ENCODE measurements at regions not wholly inside any gene's neighbourhood (a gene's known extent, or its start where the extent isn't known, plus 50 kb on each side); places are given as distances from the start of the nearest gene placed in this dataset.

GRCh38 chr7:106480161-106480579 is 180.8 kb downstream of the CCDC71L start:
- no peak for DNase-seq

DNA sequence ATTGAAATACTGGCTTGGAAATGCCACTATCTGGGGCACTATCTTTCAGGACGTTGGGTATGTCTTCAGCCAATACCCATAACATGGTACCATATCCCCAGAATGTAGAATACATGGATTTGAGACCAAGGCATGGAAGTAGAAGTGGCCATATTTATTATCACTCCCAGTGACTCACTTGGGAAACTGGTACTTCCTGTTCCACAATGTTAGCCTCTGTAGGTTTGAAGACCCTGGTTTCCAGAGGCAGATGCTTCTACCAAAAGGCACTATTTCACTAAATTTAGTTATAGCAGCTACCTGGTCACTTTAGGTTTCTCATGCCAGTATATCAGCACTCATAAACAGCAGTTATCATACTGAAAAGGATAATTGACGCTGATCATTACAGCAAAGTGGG is 184.2 kb downstream of the CCDC71L start:
- DNase-seq, result no peak

DNA sequence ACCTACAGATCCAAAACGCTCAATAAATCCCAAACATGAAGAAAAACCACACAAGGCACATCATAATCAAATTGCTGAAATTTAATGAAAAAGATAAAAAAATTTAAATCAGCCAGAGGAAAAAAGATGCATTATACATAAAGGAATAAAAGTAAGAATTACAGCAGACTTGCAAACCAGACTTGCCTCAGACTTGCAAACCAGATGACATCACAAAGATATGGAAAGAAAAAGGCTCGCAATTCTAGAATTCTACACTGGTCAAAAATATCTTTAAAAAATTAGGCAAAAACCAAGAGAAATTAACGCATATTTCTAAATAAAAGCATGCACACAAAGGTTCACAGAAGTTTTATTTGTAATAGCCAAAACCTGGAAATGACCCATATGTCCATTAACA is 188.0 kb upstream of the NAMPT start:
- DNase-seq, result no peak

- no peak for DNase-seq
Observed at GRCh38 chr7:106471686-106472440, 187.1 kb upstream of the NAMPT start.

DNA sequence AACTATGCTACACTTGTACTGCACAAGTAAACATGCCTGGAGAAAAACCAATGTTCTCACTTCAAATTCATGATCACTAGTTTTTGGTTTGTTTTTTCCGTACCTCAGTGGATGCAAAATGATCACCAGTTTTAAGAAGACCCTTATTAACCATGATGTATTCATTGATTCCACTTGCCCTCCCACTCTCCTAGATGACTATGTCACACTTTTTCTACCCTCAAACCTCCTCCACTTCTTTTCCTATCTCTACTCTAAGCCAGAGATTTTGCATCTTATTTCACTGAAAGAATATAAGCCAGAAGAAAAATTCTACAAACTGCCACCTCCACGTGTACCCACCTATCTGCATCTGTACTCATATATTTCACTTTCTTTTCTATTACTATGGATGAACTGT is 186.2 kb upstream of the NAMPT start:
- DNase-seq, result no peak

GRCh38 chr7:106466867-106467266 is 182.1 kb upstream of the NAMPT start:
- no peak for DNase-seq

GRCh38 chr7:106465704-106466468 is 181.1 kb upstream of the NAMPT start:
- DNase-seq, result no peak

DNA sequence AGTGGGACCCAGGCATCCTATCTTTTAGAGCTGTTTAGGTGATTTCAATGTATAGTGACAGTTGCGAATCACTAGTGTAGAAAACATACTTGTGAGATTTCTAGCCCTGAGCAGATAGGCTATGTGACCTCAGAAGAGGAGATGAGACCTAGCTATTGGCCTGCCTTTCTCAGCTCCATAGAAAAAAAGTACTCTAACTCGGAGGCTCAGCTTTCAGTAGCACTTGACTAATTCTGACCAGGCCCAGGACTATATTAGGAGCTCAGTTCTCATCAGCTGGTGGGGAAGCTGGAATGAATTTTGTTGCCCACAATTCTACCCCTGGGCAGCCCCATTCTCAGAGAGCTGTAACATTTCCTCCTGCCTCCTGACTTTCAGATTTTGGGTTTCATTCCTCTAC is 179.9 kb upstream of the NAMPT start:
- no peak for DNase-seq

DNA sequence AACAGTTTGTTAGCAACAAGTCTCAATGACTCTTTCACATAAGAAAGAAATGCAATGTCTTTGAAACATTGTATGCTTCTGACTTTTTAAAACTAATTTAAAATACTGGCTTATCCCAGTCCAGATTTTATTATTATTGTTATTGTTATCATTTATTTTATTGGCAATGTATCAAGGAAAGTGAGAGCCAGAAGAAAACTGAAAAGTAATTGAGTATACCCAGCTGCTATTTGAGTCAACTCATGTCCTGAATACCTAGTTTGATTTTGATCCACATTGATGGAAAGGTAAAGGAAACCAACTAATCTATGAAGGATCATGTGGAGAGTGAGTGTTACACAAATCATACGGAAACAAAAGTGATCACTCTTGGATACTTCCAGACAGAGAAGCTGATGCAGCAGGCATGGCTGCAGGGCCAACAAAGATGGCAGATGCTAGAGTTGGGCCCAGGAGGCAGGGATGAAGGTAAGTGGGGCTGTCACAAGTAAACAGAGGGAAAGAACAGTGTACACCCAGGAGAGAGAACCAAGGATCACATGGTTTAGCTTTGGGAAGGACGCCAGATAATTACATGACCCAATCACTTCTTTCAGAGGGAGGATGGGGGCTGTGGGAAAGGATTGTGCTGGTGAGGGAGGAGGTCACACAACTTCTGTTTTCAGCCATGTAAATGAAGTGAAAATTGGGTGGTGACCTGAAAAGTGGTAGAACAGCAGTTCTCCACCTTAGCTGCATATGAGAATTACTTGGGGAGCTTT is 179.2 kb upstream of the NAMPT start:
- no peak for DNase-seq

- no peak for DNase-seq
Observed at GRCh38 chr7:106462914-106463482, 178.2 kb upstream of the NAMPT start.

- DNase-seq, result peak; percentile 41
Observed at GRCh38 chr7:106462365-106462859, 177.6 kb upstream of the NAMPT start.

- no peak for DNase-seq
Observed at GRCh38 chr7:106460792-106461254, 176.0 kb upstream of the NAMPT start.

DNA sequence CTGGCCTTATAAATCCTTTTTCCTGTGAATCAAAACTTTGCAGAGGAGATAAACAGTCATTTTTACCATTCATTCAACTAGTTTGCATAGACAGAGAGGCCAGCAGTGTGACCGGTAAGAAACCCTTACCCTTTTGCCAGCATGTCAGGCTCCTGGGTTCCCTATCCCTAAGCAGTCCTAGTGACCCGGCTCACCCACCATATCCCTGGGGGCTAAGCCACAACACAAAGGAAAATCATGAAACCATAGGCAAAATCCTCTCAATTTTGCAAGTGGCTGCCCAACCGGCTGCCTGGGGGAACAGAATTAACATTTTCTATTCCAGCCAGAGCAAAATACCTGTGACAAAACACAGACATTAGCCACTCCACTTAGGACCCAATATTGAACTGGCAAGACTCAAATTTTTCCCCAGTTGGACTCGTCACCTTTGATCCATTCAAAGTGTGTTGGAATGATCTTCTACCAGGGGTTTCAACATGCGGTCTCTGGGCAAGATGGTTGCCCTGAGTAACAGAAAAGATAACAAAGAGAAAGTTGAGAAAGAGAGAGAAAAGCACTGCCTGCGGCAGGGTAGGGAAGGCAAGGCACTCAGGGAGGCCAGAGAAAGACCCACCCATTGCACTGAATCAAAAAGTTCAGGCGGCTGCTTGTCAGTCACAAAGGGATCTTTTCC is 174.8 kb upstream of the NAMPT start:
- DNase-seq, result no peak

DNA sequence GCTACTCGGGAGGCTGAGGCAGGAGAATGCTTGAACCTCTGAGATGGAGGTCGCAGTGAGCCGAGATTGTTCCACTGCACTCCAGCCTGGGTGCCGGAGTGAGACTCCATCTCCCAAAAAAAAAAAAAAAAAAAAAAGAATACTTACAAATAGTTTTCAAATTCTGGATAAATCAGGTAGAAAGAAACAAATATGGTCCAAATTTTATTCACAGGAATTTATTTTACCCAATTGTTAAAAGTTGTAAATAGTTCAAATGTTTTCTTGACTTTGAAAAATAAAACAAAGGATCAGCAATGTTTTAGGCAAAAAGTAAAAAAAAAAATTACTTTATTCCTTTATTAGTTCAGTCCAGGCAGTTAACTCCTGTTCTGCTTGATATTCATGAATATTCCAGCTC is 172.9 kb upstream of the NAMPT start:
- no peak for DNase-seq

DNA sequence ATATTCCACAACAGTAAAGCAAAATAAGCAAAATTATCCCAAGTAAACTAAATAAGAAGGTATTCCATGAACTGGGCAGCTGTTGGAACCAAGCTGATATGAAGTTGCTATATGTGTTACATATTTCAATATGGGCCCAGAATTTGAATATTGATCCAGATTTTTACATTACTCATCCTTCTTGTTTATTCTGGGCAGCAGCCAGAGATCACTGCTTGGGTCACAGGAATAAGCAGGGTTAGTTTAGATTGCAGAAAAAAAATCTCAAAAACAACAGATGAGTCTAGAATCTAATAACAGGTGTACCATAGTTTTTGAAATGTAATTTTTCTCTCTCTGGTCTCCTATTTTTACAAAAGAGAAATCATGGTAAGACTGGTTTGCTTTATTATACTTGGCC is 171.5 kb upstream of the NAMPT start:
- no peak for DNase-seq

DNA sequence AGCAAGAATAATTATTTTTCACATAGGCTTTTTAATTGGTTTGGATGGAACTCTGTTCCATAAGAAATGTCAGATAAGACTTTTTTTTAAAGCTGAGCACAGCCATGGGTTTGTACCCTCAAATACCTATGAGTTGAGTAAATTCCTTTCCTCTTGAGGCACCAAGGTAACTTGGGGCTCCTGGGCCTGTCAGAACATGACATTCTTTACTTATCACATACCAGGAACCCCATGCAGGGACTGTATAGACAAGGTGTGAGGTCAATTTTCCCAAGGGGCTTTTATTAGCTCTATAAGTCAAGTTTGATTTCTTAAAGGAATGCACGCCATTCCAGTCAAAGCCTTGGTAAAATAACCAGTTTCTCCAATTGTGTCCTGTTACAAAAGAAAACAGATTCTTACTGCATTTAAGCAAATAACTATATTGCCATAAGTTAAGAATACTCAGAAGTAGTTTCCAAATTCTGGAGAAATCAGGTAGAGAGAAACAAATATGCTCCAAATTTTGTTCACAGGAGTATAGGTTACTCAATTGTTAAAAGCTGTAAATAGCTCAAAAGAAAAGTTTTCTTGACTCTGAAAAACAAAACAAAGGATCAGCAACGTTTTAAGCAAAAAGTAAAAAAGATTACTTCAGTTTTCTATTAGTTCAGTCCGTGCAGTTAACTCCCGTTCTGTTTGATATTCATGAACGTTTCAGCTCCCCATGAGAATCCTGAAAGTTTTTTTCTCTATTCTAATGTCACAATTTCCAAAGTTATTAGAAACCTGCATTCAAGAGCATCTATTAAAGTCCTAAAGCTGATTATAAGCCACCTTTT is 167.5 kb upstream of the NAMPT start:
- DNase-seq, result no peak

- DNase-seq, result no peak
Observed at GRCh38 chr7:106451171-106451570, 166.4 kb upstream of the NAMPT start.

DNA sequence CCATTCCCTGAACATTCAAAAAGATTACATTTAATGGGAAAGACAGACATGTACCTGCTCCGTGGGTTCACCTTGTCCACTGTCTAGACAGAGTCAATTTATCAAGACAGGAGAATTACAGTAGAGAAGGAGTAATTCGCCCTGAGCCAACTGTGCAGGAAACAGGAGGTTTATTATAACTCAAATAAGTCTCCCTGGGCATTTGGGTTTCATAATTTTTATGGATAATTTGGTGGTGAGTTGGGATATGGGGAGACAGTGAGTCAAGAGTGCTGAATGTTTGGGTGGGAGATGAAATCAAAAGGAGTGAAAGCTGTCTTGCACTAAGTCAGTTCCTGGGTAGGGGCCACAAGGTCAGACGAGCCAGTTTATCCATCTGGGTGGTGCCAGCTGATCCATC is 165.9 kb upstream of the NAMPT start:
- DNase-seq, result no peak

DNA sequence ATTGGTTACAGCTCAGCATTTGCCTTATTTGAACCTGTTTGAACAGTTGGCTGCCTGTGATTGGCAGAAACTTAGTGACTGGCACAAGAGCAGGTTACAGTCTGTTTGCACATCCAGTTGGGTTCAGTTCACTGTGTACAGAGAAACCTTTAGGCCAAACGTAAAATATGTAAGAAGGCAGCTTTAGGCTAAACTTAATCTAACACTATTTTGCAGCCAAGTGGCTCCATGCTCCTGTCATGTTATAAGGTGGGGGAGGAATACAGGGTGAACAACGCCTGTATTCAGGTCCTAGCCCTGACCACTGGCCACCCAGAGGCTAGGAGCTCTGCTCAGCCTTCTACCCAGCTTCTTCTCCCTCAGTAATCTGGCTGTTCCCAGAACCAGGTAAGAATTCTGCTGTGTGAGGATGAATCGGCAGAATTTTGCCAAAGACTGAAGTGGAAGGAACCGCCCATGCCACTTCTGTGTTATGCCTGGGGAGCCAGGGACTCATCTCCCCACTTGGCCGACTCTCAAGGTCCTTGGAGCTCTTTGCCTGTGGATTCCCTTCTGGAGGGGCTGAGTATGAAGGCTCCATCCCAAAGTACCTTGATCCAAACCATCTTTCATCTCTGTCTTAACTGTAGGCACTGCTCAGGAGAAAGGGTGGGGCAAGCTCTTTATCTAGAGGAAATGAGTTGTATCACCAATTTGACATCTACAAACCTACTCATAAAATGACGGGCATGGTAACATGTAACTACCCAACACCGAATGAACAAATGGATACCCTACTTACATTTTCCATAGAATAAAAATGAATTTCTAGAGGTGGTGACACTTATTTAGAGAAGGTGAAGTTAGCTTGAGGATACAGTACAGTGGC is 164.4 kb upstream of the NAMPT start:
- no peak for DNase-seq

GRCh38 chr7:106448346-106448991 is 163.7 kb upstream of the NAMPT start:
- DNase-seq, result no peak
